Endothelial cell of umbilical vein (primary cell): ENCODE measurements at regions not wholly inside any gene's neighbourhood (a gene's known extent, or its start where the extent isn't known, plus 50 kb on each side); places are given as distances from the start of the nearest gene placed in this dataset.

ENCODE experiments used
- EZH2 ChIP-seq: IDR thresholded peaks from 2 replicates; pipeline ENCODE4 v1.6.1; 2012; ENCODE audit warnings: borderline replicate concordance, low read depth, mild to moderate bottlenecking, moderate library complexity, low read length, inconsistent platforms; ENCODE audit not compliant: severe bottlenecking
- FOS ChIP-seq: IDR thresholded peaks from 2 replicates; pipeline ENCODE4 v1.6.1; 2011; ENCODE audit warnings: mild to moderate bottlenecking, low read length, moderate library complexity, borderline replicate concordance; ENCODE audit not compliant: insufficient read depth
- JUN ChIP-seq: IDR thresholded peaks from 2 replicates; pipeline ENCODE4 v1.6.1; 2011; ENCODE audit warnings: borderline replicate concordance, low read depth; ENCODE audit not compliant: insufficient read length, insufficient read depth
- MYC ChIP-seq: IDR thresholded peaks from one replicate; pipeline ENCODE4 v1.6.1; 2011; ENCODE audit warnings: mild to moderate bottlenecking, low read depth, low read length
- POLR2A ChIP-seq: IDR thresholded peaks from 2 replicates; pipeline ENCODE4 v1.6.1; 2012; ENCODE audit warnings: low read depth, mild to moderate bottlenecking, control low read depth, low read length
- POLR2AphosphoS5 ChIP-seq: IDR thresholded peaks from 2 replicates; pipeline ENCODE4 v1.6.1; 2012; ENCODE audit warnings: low read depth, mild to moderate bottlenecking, control low read depth, low read length, moderate library complexity; ENCODE audit not compliant: insufficient read depth
- TF ChIP-seq, protein P1 (sequence below), 2 donors: IDR thresholded peaks; 1 replicate in 1 of 2; 2 replicates in 1 of 2; pipeline ENCODE4 v1.5.1; 2011; ENCODE audit warnings: low read length in 2 of 2, mild to moderate bottlenecking in 2 of 2, moderate library complexity in 2 of 2, control low read depth in 1 of 2, inconsistent platforms in 1 of 2, low read depth in 1 of 2; ENCODE audit not compliant: insufficient read depth in 1 of 2; ENCODE audit errors: extremely low read depth in 1 of 2
- TF ChIP-seq, protein P2 (sequence below): IDR thresholded peaks from 2 replicates; pipeline ENCODE4 v1.6.1; 2011; ENCODE audit not compliant: insufficient read depth, insufficient read length

- TF ChIP-seq, protein P1, sequence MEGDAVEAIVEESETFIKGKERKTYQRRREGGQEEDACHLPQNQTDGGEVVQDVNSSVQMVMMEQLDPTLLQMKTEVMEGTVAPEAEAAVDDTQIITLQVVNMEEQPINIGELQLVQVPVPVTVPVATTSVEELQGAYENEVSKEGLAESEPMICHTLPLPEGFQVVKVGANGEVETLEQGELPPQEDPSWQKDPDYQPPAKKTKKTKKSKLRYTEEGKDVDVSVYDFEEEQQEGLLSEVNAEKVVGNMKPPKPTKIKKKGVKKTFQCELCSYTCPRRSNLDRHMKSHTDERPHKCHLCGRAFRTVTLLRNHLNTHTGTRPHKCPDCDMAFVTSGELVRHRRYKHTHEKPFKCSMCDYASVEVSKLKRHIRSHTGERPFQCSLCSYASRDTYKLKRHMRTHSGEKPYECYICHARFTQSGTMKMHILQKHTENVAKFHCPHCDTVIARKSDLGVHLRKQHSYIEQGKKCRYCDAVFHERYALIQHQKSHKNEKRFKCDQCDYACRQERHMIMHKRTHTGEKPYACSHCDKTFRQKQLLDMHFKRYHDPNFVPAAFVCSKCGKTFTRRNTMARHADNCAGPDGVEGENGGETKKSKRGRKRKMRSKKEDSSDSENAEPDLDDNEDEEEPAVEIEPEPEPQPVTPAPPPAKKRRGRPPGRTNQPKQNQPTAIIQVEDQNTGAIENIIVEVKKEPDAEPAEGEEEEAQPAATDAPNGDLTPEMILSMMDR (IDR thresholded peaks at IDR 0.05; ENCODE audit: extremely low read depth in 1 of 2, insufficient read depth in 1 of 2, low read depth in 1 of 2, low read length in 2 of 2): no peak
- no peak for TF ChIP-seq EZH2
- no peak for TF ChIP-seq POLR2AphosphoS5
- TF ChIP-seq, protein P2, sequence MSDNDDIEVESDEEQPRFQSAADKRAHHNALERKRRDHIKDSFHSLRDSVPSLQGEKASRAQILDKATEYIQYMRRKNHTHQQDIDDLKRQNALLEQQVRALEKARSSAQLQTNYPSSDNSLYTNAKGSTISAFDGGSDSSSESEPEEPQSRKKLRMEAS: no peak
- TF ChIP-seq POLR2A: no peak
- no peak for TF ChIP-seq JUN
- no peak for TF ChIP-seq MYC
- TF ChIP-seq FOS: no peak
Measured at GRCh38 chr10:57905010-57905409, 362.7 kb downstream of the IPMK start.
